Endothelial cell (in vitro differentiated cells): ENCODE measurements at regions not wholly inside any gene's neighbourhood (a gene's known extent, or its start where the extent isn't known, plus 50 kb on each side); places are given as distances from the start of the nearest gene placed in this dataset.

Source experiments
- DNase-seq: peaks from one replicate; pipeline ENCODE4 v3.0.0; 2021; ENCODE audit warnings: low spot score
- H3K27ac Mint-ChIP-seq: one replicate; pipeline ENCODE4 v1.8.0; 2021; ENCODE audit warnings: mixed read lengths, inconsistent platforms; ENCODE audit not compliant: unreplicated experiment
- H3K27me3 Mint-ChIP-seq: one replicate; pipeline ENCODE4 v1.8.0; 2021; ENCODE audit warnings: mild to moderate bottlenecking, moderate library complexity, mixed read lengths, inconsistent platforms; ENCODE audit not compliant: unreplicated experiment
- H3K36me3 Mint-ChIP-seq: one replicate; pipeline ENCODE4 v1.8.0; 2021; ENCODE audit warnings: mild to moderate bottlenecking, low read depth, mixed read lengths, inconsistent platforms; ENCODE audit not compliant: unreplicated experiment
- H3K4me1 Mint-ChIP-seq: one replicate; pipeline ENCODE4 v1.8.0; 2021; ENCODE audit warnings: mild to moderate bottlenecking, mixed read lengths, inconsistent platforms; ENCODE audit not compliant: unreplicated experiment
- H3K4me3 Mint-ChIP-seq: one replicate; pipeline ENCODE4 v1.8.0; 2021; ENCODE audit warnings: mild to moderate bottlenecking, mixed read lengths, inconsistent platforms; ENCODE audit not compliant: unreplicated experiment
- H3K9me3 Mint-ChIP-seq: one replicate; pipeline ENCODE4 v1.8.0; 2021; ENCODE audit warnings: mixed read lengths, inconsistent platforms; ENCODE audit not compliant: unreplicated experiment
- TF ChIP-seq, protein P1 (sequence below): fragments of 200-600 bp; sonication (generic); IDR thresholded peaks from one replicate; pipeline ENCODE4 v1.5.0; 2021; ENCODE audit warnings: antibody characterized with exemption; ENCODE audit not compliant: unreplicated experiment

DNA sequence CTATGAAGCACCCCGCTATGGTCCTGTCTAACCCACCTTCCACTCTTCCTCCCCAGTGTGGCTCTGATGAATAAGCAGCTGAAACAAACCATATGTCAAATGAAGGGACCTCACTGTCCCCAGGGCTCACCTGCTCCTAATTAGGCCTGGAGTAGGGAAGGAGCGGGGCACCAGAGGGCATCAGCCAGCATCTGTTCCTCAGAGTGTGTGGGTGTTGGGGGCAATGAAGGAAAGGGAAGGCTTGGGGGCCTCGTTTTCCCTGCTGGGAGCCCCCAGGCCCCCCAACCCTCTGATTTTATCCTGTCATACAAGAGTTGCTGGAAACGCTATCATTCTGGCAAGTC is 274.7 kb downstream of the HAUS1 start:
- no peaks in the 10 kb centered on the region for H3K9me3 Mint-ChIP-seq
- TF ChIP-seq, protein P1, sequence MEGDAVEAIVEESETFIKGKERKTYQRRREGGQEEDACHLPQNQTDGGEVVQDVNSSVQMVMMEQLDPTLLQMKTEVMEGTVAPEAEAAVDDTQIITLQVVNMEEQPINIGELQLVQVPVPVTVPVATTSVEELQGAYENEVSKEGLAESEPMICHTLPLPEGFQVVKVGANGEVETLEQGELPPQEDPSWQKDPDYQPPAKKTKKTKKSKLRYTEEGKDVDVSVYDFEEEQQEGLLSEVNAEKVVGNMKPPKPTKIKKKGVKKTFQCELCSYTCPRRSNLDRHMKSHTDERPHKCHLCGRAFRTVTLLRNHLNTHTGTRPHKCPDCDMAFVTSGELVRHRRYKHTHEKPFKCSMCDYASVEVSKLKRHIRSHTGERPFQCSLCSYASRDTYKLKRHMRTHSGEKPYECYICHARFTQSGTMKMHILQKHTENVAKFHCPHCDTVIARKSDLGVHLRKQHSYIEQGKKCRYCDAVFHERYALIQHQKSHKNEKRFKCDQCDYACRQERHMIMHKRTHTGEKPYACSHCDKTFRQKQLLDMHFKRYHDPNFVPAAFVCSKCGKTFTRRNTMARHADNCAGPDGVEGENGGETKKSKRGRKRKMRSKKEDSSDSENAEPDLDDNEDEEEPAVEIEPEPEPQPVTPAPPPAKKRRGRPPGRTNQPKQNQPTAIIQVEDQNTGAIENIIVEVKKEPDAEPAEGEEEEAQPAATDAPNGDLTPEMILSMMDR, result no peak
- H3K27ac Mint-ChIP-seq, result no peak overlapping the region
- H3K36me3 Mint-ChIP-seq, result no peaks in the 10 kb centered on the region
- H3K4me1 Mint-ChIP-seq, result no peaks in the 10 kb centered on the region
- no peak for DNase-seq
- no peak overlapping the region for H3K4me3 Mint-ChIP-seq
- no peaks in the 10 kb centered on the region for H3K27me3 Mint-ChIP-seq

DNA sequence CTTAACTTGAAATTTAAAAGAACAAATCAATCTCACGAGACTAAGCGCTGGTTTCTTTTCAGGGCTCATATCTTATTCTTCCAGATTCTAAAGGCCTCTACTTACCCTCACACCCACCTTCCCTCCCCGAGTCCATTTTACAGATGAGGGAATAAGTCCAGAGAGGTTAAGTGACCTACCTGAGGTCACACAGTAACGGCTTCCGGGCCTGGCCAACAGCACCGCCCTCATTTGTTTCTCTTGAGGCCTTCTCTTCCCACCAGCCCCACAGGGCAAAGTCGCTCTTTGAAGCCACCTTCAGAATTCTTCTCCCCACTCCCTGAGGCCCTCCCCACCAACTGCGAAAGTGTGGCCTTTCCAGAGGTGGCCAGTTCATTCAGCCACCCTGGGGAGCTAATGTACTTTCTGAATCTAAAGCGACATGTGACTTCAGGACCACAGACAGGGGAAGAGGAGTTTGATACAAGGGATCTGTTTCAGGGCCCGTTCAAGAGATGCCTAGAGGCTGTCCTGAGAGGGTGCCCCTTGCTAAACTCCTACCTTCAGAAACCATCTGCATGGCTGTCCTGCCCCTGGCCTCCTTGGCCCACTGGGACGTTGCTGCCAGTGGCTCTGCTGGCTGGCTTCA is 275.3 kb downstream of the HAUS1 start:
- DNase-seq, result no peak
- no peak overlapping the region for H3K27ac Mint-ChIP-seq
- H3K36me3 Mint-ChIP-seq, result no peaks in the 10 kb centered on the region
- no peaks in the 10 kb centered on the region for H3K9me3 Mint-ChIP-seq
- H3K4me1 Mint-ChIP-seq, result no peaks in the 10 kb centered on the region
- TF ChIP-seq, protein P1, result no peak
- no peak overlapping the region for H3K4me3 Mint-ChIP-seq
- H3K27me3 Mint-ChIP-seq, result no peaks in the 10 kb centered on the region

DNA sequence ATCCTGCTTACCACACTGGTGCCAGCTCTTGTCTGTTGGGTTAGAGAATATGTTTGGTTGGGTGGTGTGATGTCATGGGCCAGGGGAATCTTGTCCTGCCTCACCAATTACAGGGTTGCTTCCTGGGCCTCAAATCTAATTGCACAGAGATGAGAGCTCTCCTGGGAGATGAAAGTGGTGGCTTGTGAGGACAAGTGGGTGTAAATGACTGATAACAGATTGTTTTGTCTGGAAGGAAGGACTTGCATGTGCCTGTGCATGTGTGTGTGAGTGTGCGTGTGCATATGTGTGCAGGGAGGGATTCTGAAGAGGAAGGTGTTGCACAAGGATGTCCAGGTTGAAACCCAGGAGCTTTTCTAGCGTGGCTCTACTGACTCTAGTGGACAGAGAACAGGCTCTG is 271.9 kb downstream of the LOXHD1 start:
- TF ChIP-seq, protein P1, result no peak
- H3K27ac Mint-ChIP-seq, result no peak overlapping the region
- no peaks in the 10 kb centered on the region for H3K9me3 Mint-ChIP-seq
- no peaks in the 10 kb centered on the region for H3K36me3 Mint-ChIP-seq
- H3K4me1 Mint-ChIP-seq, result peaks cover 11% of the 10 kb centered on the region
- H3K27me3 Mint-ChIP-seq, result peaks cover 1% of the 10 kb centered on the region
- DNase-seq, result no peak
- H3K4me3 Mint-ChIP-seq, result no peak overlapping the region

DNA sequence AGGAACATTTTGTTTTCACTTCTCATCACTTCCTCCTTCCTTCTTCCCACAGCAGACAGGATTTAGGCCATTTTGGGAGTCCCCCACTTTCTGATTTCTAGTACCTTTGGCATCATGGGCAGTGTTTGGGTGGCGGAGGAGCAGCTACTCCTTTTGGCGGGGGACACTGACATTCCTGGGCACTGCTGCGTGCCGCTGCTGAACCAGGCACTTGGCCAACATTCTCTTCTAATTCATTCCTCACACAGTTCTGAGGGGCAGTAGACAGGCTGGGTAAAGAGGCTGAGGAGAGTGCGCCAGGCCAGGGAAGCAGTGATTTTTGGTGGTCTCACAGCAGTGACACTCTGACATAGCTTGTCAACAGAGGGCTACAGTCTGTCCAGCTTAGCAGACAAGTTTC is 270.2 kb downstream of the LOXHD1 start:
- TF ChIP-seq, protein P1, result no peak
- H3K4me3 Mint-ChIP-seq, result no peak overlapping the region
- H3K4me1 Mint-ChIP-seq, result peaks cover 11% of the 10 kb centered on the region
- no peaks in the 10 kb centered on the region for H3K36me3 Mint-ChIP-seq
- no peaks in the 10 kb centered on the region for H3K9me3 Mint-ChIP-seq
- H3K27ac Mint-ChIP-seq, result no peak overlapping the region
- peaks cover 1% of the 10 kb centered on the region for H3K27me3 Mint-ChIP-seq
- DNase-seq, result no peak

DNA sequence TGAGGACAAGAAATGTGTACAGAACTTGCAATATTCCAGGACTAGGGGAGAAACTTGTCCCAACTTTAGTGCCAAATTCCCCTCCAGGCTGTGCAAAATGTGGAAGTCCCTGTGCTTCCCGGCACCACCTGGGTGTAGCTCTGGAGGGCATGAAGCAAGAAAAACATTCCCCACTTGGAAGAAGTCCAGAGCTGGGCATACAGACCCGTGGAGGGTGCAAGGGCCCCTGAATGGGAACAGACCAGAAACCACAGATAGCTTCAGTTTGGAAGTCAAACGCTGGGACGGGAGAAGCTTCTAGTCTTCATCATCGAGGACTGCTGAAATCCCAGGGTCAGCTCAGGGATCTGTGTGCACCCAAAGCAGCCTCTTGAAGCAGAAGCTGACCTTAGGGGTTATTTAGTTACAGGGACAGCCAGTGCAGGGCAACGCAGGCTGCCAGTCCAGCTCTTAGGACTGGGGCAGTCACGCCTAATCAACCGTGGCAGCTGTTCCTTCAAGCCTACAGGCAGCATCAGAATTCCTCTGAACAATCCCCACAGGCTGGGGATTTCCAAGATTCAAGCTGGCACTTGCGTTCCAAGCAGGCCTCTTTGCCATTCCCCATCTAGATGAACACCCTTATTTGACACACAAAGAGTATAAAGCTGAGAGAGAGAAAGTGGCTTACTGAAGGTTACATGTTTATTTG is 269.4 kb downstream of the LOXHD1 start:
- TF ChIP-seq, protein P1, result no peak
- H3K27ac Mint-ChIP-seq, result no peak overlapping the region
- H3K36me3 Mint-ChIP-seq, result no peaks in the 10 kb centered on the region
- peaks cover 1% of the 10 kb centered on the region for H3K27me3 Mint-ChIP-seq
- no peaks in the 10 kb centered on the region for H3K9me3 Mint-ChIP-seq
- no peak for DNase-seq
- peaks cover 11% of the 10 kb centered on the region for H3K4me1 Mint-ChIP-seq
- H3K4me3 Mint-ChIP-seq, result no peak overlapping the region
